ENCODE measurements at regions not wholly inside any gene's neighbourhood (a gene's known extent, or its start where the extent isn't known, plus 50 kb on each side); places are given as distances from the start of the nearest gene placed in this dataset.

- DNase-seq, result no peak
- Histone ChIP-seq H3K36me3 (replicated peaks) (no peaks in the 10 kb centered on the region), H3K4me3 (ENCODE audit: low read depth, low read length) (no peak overlapping the region), H3K27me3 (replicated peaks) (no peaks in the 10 kb centered on the region), H3K27ac (no peak overlapping the region)
- in situ Hi-C loops (cut with HindIII; ENCODE audit: low pct_ligation_motif_present, low sequenced_read_pairs), result no loop called here
- TF ChIP-seq CTCF (IDR thresholded peaks at IDR 0.05; ENCODE audit: low read depth, low read length, missing control alignments), result no peak
Observed at GRCh38 chr10:37584643-37585042, 272.8 kb downstream of the ZNF248 start.

- Histone ChIP-seq H3K27ac (no peak overlapping the region), H3K4me3 (ENCODE audit: low read depth, low read length) (no peak overlapping the region), H3K36me3 (replicated peaks) (no peaks in the 10 kb centered on the region), H3K27me3 (replicated peaks) (no peaks in the 10 kb centered on the region)
- no peak for TF ChIP-seq CTCF (IDR thresholded peaks at IDR 0.05; ENCODE audit: low read depth, low read length, missing control alignments)
- in situ Hi-C loops (cut with HindIII; ENCODE audit: low pct_ligation_motif_present, low sequenced_read_pairs), result no loop called here
- no peak for DNase-seq
Observed at GRCh38 chr10:37582237-37582636, 275.2 kb downstream of the ZNF248 start.

GRCh38 chr10:37576154-37576553 lies 281.3 kb downstream of the ZNF248 start:
- no peaks in the 10 kb centered on the region for H3K36me3 ChIP-seq (replicated peaks)
- DNase-seq, result no peak
- H3K27ac ChIP-seq, result no peak overlapping the region
- in situ Hi-C loops (cut with HindIII; ENCODE audit: low pct_ligation_motif_present, low sequenced_read_pairs), result no loop called here
- TF ChIP-seq CTCF (IDR thresholded peaks at IDR 0.05; ENCODE audit: low read depth, low read length, missing control alignments), result no peak
- H3K27me3 ChIP-seq (replicated peaks), result no peaks in the 10 kb centered on the region
- H3K4me3 ChIP-seq (ENCODE audit: low read depth, low read length), result no peak overlapping the region

GRCh38 chr10:37572206-37572605 lies 285.2 kb downstream of the ZNF248 start:
- TF ChIP-seq CTCF (IDR thresholded peaks at IDR 0.05; ENCODE audit: low read depth, low read length, missing control alignments), result no peak
- H3K36me3 ChIP-seq (replicated peaks), result no peaks in the 10 kb centered on the region
- no peak overlapping the region for H3K4me3 ChIP-seq (ENCODE audit: low read depth, low read length)
- DNase-seq, result no peak
- in situ Hi-C loops (cut with HindIII; ENCODE audit: low pct_ligation_motif_present, low sequenced_read_pairs), result no loop called here
- no peak overlapping the region for H3K27ac ChIP-seq
- no peaks in the 10 kb centered on the region for H3K27me3 ChIP-seq (replicated peaks)

- in situ Hi-C loops (cut with HindIII; ENCODE audit: low pct_ligation_motif_present, low sequenced_read_pairs), result no loop called here
- Histone ChIP-seq H3K27me3 (replicated peaks) (no peaks in the 10 kb centered on the region), H3K4me3 (ENCODE audit: low read depth, low read length) (no peak overlapping the region), H3K36me3 (replicated peaks) (no peaks in the 10 kb centered on the region), H3K27ac (no peak overlapping the region)
- TF ChIP-seq CTCF (IDR thresholded peaks at IDR 0.05; ENCODE audit: low read depth, low read length, missing control alignments), result no peak
- DNase-seq, result no peak
Observed at GRCh38 chr10:37566332-37566731, 291.1 kb downstream of the ZNF248 start.

- no peak for DNase-seq
- in situ Hi-C loops (cut with HindIII; ENCODE audit: low pct_ligation_motif_present, low sequenced_read_pairs), result no loop called here
- H3K27me3 ChIP-seq (replicated peaks), result no peaks in the 10 kb centered on the region
Observed at GRCh38 chr10:37563715-37564108, 293.7 kb downstream of the ZNF248 start.

More at GRCh38 chr10:37563715-37564108, 293.7 kb downstream of the ZNF248 start:
- Histone ChIP-seq H3K4me3 (ENCODE audit: low read depth, low read length) (no peak overlapping the region), H3K27ac (no peak overlapping the region), H3K36me3 (replicated peaks) (no peaks in the 10 kb centered on the region)
- no peak for TF ChIP-seq CTCF (IDR thresholded peaks at IDR 0.05; ENCODE audit: low read depth, low read length, missing control alignments)

Measured in brain microvascular endothelial cell (primary cell).